DMS 273 (cell line): ENCODE measurements at regions not wholly inside any gene's neighbourhood (a gene's known extent, or its start where the extent isn't known, plus 50 kb on each side); places are given as distances from the start of the nearest gene placed in this dataset.

ENCODE experiments used
- DNase-seq: peaks from one replicate; lab custom pipeline; 2025; ENCODE audit not compliant: unreplicated experiment; lab: John Stamatoyannopoulos, UW

DNA sequence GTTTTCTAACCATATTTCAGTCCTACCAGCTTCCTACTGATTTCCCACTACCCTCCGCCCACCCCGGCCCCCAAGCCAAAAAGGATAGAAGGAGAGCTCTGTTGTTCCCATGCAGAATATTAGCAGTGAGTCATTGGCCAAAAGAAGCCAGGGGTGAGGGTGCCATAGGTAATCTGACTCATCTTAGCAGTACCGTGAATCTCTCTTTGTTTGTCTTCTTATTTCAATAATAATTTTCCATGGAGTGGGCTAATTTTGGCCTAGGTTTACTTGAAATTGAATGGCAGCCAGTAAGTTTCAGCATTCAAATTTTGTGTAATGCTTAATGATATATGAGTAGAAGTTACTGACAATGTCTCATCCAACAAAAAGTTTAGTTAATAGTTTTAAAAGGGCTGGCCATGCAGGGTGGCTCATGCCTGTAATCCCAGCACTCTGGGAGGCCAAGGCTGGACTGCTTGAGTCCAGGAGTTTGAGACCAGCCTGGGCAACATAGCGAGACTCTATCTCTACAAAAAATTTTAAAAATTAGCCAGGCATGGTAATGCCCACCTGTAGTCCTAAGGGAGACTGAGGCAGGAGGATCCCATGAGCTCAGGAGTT, 74.2 kb downstream of the C9orf152 start:
- DNase-seq, result no peak

DNA sequence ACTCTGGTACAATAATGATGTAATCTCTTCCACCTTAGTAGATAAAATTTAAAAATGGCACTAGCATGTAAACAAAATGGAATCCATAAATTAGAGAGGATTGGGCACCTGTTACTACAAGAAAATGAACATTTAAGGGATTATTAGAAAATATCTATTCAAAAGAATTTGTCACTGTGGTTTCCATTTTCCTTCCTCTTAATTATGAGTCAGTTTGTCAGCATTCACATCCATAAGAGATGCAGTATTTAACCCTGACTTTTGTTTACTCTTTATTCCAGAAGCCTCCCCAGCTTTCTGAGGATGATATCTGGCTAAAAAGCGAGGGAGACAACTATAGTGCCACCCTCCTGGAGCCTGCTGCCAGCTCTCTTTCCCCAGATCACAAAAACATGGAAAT, 72.1 kb downstream of the C9orf152 start:
- DNase-seq, result no peak

DNA sequence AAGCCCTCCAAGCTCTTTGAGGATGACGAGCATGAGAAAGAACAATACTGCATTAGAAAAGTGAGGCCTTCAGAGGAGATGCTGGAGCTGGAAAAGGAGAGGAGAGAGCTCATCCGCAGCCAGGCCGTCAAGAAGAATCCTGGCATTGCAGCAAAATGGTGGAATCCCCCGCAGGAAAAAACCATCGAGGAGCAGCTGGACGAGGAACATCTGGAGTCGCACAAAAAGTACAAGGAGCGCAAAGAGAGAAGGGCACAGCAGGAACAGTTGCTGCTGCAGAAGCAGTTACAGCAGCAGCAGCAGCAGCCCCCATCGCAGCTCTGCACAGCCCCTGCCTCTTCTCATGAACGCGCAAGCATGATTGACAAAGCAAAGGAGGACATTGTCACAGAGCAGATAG, 71.2 kb downstream of the C9orf152 start:
- no peak for DNase-seq

DNA sequence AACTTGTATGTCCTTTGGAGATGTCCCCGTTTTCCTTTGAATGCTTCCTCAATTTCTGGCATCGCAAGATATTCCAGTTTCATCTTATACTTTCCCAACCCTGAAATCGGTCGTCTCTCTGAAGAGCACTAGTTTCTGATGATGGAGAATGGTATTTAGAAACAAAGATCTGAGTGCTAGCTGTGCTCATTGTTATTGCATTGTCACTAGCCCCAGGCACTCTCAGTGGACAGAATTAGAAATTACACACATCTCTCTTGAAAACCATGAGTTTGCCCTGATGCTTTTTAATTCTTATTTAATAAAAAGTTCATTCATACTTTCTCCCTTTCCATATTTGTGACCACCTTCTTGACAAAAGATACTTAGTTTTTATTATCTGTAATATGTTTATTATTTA, 67.7 kb downstream of the C9orf152 start:
- no peak for DNase-seq

DNA sequence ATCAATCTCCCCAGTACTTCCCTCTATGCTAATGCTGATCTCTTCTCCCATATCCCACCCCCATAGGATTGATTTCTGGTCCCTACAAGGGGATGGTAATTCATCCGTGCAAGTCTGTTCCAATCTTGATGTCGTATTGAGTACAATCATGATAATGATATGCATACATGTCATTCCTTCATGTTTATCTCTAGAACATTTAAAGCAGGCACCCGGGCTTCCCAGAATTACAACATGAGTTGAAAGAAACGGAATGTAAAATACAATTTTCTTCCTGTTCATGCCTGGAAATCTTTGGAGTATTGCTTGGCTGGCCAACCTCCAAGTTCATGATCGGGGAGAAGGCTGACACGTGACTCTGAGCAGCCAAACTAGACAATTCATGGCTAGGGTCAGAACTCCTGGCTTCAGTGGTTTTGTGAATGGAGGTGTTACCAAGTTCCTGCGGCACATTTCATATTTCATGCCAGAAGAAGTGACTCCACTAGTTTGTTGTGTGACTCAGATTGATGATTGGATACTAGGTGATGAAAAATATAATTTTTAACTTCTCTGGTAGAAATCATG, 66.6 kb downstream of the C9orf152 start:
- DNase-seq, result no peak

DNA sequence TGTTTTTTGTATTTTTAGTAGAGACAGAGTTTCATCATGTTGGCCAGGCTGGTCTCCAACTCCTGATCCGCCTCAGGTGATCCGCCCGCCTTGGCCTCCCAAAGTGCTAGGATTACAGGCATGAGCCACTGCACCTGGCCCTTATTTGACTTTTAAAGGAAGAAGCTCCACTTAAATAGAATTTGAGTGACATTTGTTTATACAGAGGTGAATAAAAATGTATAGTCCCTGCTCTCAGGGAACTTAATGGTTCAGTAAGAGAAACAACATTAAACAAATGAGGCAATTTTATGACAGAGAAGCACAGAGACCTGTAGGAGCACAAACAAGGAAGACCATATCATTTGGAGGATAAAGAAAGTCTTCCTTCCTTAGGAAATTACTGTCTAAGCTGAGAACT, 65.7 kb downstream of the C9orf152 start:
- DNase-seq, result no peak

DNA sequence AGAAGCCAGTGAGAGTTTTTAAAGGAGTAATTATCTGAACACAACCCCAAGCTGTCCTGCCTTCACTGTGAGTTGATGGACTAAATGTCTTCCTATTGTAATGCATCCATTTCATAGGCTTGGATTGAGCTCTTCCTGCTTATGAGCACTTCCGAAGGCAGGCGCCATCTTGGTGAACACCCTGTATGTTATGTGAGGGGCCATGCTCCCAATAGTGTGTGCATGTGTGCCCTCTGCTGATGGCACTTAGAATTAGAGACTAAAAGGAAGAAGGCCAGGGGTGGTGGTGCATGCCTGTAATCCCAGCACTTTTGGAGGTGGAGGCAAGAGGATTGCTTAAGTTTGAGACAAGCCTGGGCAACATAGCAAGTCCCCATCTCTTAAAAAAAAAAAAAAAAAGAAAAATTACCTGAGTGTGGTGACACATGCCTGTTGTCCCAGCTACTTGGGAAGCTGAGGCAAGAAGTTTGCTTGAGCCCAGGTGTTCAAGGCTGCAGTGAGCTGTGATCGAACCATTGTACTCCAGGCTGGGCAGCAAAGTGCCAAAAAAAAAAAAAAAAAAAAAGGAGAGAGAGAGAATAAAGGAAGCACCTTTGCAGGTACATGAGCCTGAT, 65.0 kb downstream of the C9orf152 start:
- DNase-seq, result peak; percentile 57

DNA sequence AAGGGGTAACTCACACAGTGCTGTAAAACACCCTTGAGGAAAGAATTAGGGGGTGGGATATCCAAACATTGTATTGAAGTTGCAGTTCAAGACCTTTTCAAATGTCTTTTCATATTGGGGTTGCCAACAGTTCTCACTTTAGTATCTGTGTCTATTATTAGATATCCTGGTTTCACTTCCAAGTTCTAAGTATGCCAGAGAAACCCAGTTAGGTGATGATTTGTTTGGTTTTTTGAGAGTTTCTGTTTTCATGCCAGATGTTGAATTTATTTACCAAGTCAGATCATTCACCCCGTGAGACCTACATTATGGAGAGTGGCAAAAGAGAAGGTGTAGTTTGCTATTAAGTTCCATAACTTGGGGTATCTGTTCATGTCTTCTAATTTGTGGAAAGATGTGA, 64.5 kb downstream of the C9orf152 start:
- DNase-seq, result no peak

DNA sequence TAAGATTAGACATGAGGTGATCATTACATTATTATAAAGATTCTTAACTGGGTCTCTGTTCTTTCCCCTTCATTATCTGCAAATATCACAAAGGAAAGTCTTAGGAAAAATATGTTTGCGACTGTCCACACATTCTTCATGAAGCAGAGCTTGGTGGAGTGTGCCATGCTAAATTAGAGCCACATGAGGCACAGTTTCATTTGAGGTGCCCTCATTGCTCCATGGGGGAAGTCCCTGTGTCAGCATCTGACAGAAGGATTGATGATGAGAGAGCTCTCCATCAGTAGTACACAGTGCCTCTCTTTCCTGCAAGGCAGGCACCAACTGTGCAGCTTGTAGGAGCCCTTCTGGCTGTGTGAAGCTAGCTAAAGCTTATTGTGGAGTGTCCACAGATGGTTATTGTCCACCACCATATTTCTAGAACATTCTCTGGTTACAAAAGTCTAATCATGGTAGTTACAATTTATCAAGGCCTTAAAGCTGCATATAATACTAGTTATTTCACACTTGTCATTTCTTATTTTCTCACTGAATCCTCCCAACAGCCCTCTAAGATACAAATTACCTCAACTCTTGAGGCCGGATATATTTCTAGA, 63.9 kb downstream of the C9orf152 start:
- DNase-seq, result peak; percentile 20

DNA sequence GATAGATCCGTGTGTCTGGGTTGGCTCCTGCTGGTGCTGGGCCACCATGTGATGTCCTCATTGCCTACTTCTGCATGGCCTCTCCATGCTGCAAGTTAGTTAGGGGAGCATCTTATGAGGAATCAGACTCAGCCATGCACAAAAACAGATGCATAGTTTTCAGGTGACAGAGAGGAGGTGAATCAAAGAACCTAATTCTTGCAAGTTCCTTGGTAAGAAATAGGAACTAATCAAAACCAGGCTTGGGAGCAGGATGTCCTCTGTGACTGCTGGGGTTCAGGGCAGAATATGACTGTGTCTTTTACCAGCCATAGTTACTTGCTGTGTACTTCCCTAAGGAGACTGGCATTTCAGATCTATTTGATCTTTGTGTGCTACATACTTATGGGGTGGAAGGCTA, 61.6 kb downstream of the C9orf152 start:
- no peak for DNase-seq

DNA sequence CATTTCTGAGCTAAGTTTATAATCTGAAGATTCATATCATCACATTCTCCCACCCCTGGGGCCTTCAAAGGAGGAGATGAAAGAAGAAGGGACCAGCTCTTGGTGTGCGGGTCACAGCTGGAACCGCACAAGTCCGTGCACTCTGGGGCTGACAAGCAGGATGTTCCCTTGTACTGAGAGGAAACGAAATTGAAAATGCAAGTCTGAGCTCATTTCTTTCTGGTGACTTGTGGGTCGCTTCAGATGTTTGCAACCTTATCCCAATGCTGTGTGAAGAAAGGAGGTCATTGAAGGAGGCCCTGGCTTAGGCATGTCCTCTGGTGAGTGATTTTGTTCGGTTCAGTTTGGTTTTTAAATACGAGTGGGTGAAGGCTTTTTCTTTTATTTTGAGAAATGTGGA, 59.6 kb downstream of the C9orf152 start:
- no peak for DNase-seq

DNA sequence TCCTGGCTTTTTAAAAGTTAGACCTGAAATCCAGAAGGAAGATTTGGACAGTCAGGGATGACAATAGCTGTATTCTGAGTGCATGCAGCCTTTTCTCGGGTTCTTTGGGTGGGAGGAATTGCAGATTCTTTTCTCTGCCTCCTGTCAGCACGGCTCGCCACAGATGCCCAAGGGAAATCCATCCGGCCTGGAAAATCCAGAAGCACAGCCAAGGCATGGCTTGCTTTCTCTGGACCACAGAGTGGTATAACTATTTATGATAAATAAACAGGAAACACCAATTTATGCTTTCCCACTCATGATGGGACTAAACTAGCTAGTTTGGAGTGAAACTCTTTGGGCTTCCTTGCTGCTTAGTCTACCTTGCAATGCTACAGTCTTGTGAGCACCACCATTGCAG, 59.1 kb downstream of the C9orf152 start:
- DNase-seq, result no peak
